Lower leg skin (tissue), 4 donors: ENCODE measurements at regions not wholly inside any gene's neighbourhood (a gene's known extent, or its start where the extent isn't known, plus 50 kb on each side); places are given as distances from the start of the nearest gene placed in this dataset.

Source experiments
- DNase-seq, 2 donors: peaks; one replicate each; pipeline ENCODE4 v3.0.0-alpha.2; 2019; ENCODE audit warnings: low spot score in 2 of 2
- H3K4me3 ChIP-seq: fragments of 200-600 bp; sonication (generic); 2 replicates; pipeline ENCODE4 v1.5.1; 2017; ENCODE audit warnings: mild to moderate bottlenecking, low read depth; ENCODE audit not compliant: poor library complexity, severe bottlenecking
- POLR2A ChIP-seq, 2 donors: fragments of 450-650 bp; IDR thresholded peaks; one replicate each; pipeline ENCODE4 v1.6.1; 2016 to 2017; ENCODE audit warnings: antibody characterized with exemption in 2 of 2, mild to moderate bottlenecking in 1 of 2, moderate library complexity in 1 of 2
- WGBS, 2 donors: methylation state at CpG; one replicate each; pipeline ENCODE4 v1.1.5; 2018; 5-methylcytosine and 5-hydroxymethylcytosine counted together
- intact Hi-C: fragments of 100-400 bp; cut with DNase I; formaldehyde crosslinking; loops from one replicate; pipeline ENCODE4 v1.15.0; 2023; ENCODE audit warnings: low total_unique reads
- TF ChIP-seq, protein P1 (sequence below), 3 donors: fragments of 450-650 bp; IDR thresholded peaks; one replicate each; pipeline ENCODE4 v1.5.1; 2016; ENCODE audit warnings: antibody characterized with exemption in 3 of 3, mild to moderate bottlenecking in 3 of 3, moderate library complexity in 2 of 3

- WGBS, 2 donors: 92 to 94% methylated on average over 2 of the region's 2 CpGs
- H3K4me3 ChIP-seq: no peak overlapping the region
- no peak for DNase-seq
- intact Hi-C loops: no loop called here
- TF ChIP-seq, protein P1, sequence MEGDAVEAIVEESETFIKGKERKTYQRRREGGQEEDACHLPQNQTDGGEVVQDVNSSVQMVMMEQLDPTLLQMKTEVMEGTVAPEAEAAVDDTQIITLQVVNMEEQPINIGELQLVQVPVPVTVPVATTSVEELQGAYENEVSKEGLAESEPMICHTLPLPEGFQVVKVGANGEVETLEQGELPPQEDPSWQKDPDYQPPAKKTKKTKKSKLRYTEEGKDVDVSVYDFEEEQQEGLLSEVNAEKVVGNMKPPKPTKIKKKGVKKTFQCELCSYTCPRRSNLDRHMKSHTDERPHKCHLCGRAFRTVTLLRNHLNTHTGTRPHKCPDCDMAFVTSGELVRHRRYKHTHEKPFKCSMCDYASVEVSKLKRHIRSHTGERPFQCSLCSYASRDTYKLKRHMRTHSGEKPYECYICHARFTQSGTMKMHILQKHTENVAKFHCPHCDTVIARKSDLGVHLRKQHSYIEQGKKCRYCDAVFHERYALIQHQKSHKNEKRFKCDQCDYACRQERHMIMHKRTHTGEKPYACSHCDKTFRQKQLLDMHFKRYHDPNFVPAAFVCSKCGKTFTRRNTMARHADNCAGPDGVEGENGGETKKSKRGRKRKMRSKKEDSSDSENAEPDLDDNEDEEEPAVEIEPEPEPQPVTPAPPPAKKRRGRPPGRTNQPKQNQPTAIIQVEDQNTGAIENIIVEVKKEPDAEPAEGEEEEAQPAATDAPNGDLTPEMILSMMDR (IDR thresholded peaks at IDR 0.05): no peak
- TF ChIP-seq POLR2A (IDR thresholded peaks at IDR 0.05): no peak
Observed at GRCh38 chr3:151609491-151609890, 124.2 kb upstream of the AADACL2 start.

DNA sequence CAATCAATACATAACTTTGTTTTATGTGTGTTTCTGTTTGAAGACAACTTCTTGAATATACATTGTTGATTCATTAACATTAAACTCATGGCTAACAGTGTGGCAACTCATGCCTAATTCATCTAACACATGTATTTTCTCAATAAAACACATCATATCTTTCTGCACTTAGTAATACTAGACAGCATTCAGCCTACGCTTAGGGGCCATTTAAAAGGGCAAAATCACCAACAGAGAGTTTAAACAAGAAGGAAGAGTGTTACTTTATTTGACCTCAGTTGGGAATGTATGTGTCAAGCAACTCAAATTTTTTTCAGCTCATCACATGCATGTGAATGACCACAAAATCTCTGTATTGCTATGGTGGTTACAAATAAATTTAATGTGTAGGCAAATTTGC, 128.8 kb upstream of the AADACL2 start:
- intact Hi-C loops: no loop called here
- WGBS, 2 donors: 93 to 97% methylated on average over 1 of the region's 1 CpG
- TF ChIP-seq, protein P1 (IDR thresholded peaks at IDR 0.05): no peak
- no peak for TF ChIP-seq POLR2A (IDR thresholded peaks at IDR 0.05)

GRCh38 chr3:151600783-151601182, 132.9 kb upstream of the AADACL2 start:
- no peak overlapping the region for H3K4me3 ChIP-seq
- intact Hi-C loops: no loop called here
- DNase-seq: no peak
- TF ChIP-seq, protein P1 (IDR thresholded peaks at IDR 0.05): no peak
- no peak for TF ChIP-seq POLR2A (IDR thresholded peaks at IDR 0.05)

More for the DNA sequence above, 128.8 kb upstream of the AADACL2 start:
- no peak overlapping the region for H3K4me3 ChIP-seq
- DNase-seq: no peak

DNA sequence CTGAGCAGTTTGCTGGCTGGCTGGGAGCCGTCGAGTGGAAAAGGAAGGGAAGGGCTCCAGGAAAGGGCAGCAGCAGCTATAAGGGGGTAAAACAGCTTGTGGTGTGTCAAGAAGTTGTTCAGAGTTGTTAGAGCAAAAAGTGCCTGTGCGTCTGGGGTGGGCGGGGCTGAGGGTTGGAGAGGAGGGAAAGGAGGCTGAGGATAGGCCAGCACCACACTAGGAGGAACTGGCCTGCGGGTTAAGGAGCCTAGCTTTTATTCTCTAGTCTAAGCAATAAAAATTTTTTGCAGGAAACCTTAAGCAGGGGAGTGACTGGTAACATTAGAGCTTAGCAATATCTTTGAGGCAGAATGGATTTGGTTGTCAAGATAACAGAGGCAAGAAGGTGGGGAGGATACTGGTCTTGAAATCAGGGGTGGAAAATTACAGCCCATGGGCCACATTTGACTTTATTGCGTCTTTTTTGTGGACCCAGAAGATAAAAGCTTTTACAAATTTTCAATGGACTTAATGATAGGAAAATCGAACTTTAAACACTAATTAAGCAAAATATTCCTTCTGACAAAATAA, 134.5 kb upstream of the AADACL2 start:
- H3K4me3 ChIP-seq: no peak overlapping the region
- TF ChIP-seq, protein P1 (IDR thresholded peaks at IDR 0.05): no peak
- TF ChIP-seq POLR2A (IDR thresholded peaks at IDR 0.05): no peak
- intact Hi-C loops: no loop called here
- no peak for DNase-seq
- 84 to 85% methylated on average over 7 of the region's 7 CpGs for WGBS, 2 donors

DNA sequence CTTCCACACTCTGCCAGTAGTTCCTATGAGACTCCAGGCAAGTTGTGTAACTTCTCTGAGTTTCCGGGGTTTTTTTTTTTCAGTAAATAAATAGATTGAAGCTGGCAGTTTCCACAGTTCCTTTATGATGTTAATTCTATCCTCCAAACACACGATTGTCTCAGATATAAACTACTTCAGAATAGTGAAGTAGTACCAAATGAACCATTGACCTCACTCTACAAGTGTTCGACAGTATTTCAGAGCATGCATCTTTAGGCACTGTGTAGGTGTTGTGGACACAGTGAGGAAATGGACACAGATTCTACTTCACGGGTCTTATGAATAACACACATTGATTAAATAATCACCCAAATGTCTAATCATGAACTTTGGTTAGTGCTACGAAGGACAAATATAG, 136.1 kb upstream of the IGSF10 start:
- no peak overlapping the region for H3K4me3 ChIP-seq
- 67 to 79% methylated on average over 5 of the region's 5 CpGs for WGBS, 2 donors
- no peak for DNase-seq
- TF ChIP-seq, protein P1 (IDR thresholded peaks at IDR 0.05): no peak
- no peak for TF ChIP-seq POLR2A (IDR thresholded peaks at IDR 0.05)
- intact Hi-C loops: no loop called here

DNA sequence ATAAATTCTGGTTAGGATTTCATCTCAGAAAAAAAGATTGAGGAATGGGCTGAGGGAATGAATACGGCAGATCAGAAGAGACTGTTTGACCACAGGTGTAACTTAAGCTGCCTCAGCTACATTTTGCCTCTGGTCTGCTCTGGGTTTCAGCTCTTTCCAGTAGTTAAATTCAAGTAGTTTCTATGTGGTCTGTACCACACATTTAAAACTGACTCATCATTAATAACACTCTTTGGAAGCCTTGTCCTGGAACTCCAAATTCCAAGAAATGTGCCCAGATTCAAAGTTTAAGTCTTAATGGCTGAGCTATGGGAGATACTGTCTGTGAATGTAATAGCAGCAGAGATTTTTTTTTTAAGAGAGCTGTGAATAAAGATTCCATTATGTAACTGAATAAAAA, 133.1 kb upstream of the IGSF10 start:
- TF ChIP-seq, protein P1 (IDR thresholded peaks at IDR 0.05): no peak
- TF ChIP-seq POLR2A (IDR thresholded peaks at IDR 0.05): no peak
- 73 to 80% methylated on average over 1 of the region's 1 CpG for WGBS, 2 donors
- intact Hi-C loops: no loop called here
- H3K4me3 ChIP-seq: no peak overlapping the region
- no peak for DNase-seq
